Endothelial cell (in vitro differentiated cells): ENCODE measurements at regions not wholly inside any gene's neighbourhood (a gene's known extent, or its start where the extent isn't known, plus 50 kb on each side); places are given as distances from the start of the nearest gene placed in this dataset.

ENCODE experiments used
- DNase-seq: peaks from one replicate; pipeline ENCODE4 v3.0.0; 2021; ENCODE audit warnings: low spot score
- H3K27ac Mint-ChIP-seq: one replicate; pipeline ENCODE4 v1.8.0; 2021; ENCODE audit warnings: mixed read lengths, inconsistent platforms; ENCODE audit not compliant: unreplicated experiment
- H3K27me3 Mint-ChIP-seq: one replicate; pipeline ENCODE4 v1.8.0; 2021; ENCODE audit warnings: mild to moderate bottlenecking, moderate library complexity, mixed read lengths, inconsistent platforms; ENCODE audit not compliant: unreplicated experiment
- H3K36me3 Mint-ChIP-seq: one replicate; pipeline ENCODE4 v1.8.0; 2021; ENCODE audit warnings: mild to moderate bottlenecking, low read depth, mixed read lengths, inconsistent platforms; ENCODE audit not compliant: unreplicated experiment
- H3K4me1 Mint-ChIP-seq: one replicate; pipeline ENCODE4 v1.8.0; 2021; ENCODE audit warnings: mild to moderate bottlenecking, mixed read lengths, inconsistent platforms; ENCODE audit not compliant: unreplicated experiment
- H3K4me3 Mint-ChIP-seq: one replicate; pipeline ENCODE4 v1.8.0; 2021; ENCODE audit warnings: mild to moderate bottlenecking, mixed read lengths, inconsistent platforms; ENCODE audit not compliant: unreplicated experiment
- H3K9me3 Mint-ChIP-seq: one replicate; pipeline ENCODE4 v1.8.0; 2021; ENCODE audit warnings: mixed read lengths, inconsistent platforms; ENCODE audit not compliant: unreplicated experiment
- CTCF ChIP-seq: fragments of 200-600 bp; sonication (generic); IDR thresholded peaks from one replicate; pipeline ENCODE4 v1.5.0; 2021; ENCODE audit warnings: antibody characterized with exemption; ENCODE audit not compliant: unreplicated experiment

GRCh38 chr7:98040626-98041360 is 50.8 kb upstream of the OCM2 start:
- H3K4me1 Mint-ChIP-seq = no peaks in the 10 kb centered on the region
- H3K36me3 Mint-ChIP-seq = no peaks in the 10 kb centered on the region
- H3K27ac Mint-ChIP-seq = no peak overlapping the region
- H3K9me3 Mint-ChIP-seq = no peaks in the 10 kb centered on the region
- no peaks in the 10 kb centered on the region for H3K27me3 Mint-ChIP-seq
- no peak for DNase-seq
- no peak for TF ChIP-seq CTCF
- H3K4me3 Mint-ChIP-seq = no peak overlapping the region

- no peak overlapping the region for H3K4me3 Mint-ChIP-seq
- TF ChIP-seq CTCF = no peak
- H3K27ac Mint-ChIP-seq = no peak overlapping the region
- no peak for DNase-seq
- no peaks in the 10 kb centered on the region for H3K27me3 Mint-ChIP-seq
- H3K4me1 Mint-ChIP-seq = no peaks in the 10 kb centered on the region
- H3K36me3 Mint-ChIP-seq = no peaks in the 10 kb centered on the region
- no peaks in the 10 kb centered on the region for H3K9me3 Mint-ChIP-seq
Observed at GRCh38 chr7:98046816-98047215, 56.8 kb upstream of the OCM2 start.

DNA sequence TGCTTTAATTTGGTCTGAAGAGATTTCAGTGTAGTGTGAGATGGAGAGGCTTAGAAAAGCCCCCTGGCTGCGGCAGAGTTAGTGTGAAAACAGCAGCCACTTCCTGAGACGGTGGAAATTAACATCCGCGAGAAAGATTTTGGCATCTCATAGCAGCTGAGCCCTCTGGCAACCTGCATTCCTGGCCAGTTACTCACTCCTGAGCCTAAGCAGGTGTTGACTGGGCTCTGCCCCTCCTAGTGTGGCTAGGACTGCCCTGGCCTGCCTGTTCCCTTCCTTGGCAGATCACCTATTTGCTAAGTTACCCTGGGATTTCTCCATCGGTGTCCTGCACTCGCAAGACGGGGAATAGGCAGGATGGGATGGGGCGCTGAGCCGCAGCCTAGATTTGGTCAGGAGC is 57.6 kb upstream of the LMTK2 start:
- H3K27ac Mint-ChIP-seq = no peak overlapping the region
- no peak for TF ChIP-seq CTCF
- H3K4me1 Mint-ChIP-seq = no peaks in the 10 kb centered on the region
- DNase-seq = no peak
- H3K27me3 Mint-ChIP-seq = no peaks in the 10 kb centered on the region
- no peak overlapping the region for H3K4me3 Mint-ChIP-seq
- no peaks in the 10 kb centered on the region for H3K9me3 Mint-ChIP-seq
- no peaks in the 10 kb centered on the region for H3K36me3 Mint-ChIP-seq

- Mint-ChIP-seq H3K9me3 (no peaks in the 10 kb centered on the region), H3K27ac (no peak overlapping the region), H3K4me1 (no peaks in the 10 kb centered on the region), H3K4me3 (no peak overlapping the region), H3K36me3 (no peaks in the 10 kb centered on the region), H3K27me3 (peaks cover 1% of the 10 kb centered on the region)
- no peak for TF ChIP-seq CTCF
- peak; percentile 15 for DNase-seq
Observed at GRCh38 chr7:98051118-98051744, 55.4 kb upstream of the LMTK2 start.

- TF ChIP-seq CTCF = no peak
- Mint-ChIP-seq H3K36me3 (no peaks in the 10 kb centered on the region), H3K27me3 (peaks cover 6% of the 10 kb centered on the region), H3K4me3 (no peak overlapping the region), H3K27ac (no peak overlapping the region), H3K4me1 (no peaks in the 10 kb centered on the region), H3K9me3 (no peaks in the 10 kb centered on the region)
- no peak for DNase-seq
Observed at GRCh38 chr7:98054585-98054984, 52.1 kb upstream of the LMTK2 start.
